ENCODE measurements at regions not wholly inside any gene's neighbourhood (a gene's known extent, or its start where the extent isn't known, plus 50 kb on each side); places are given as distances from the start of the nearest gene placed in this dataset.

- H3K36me3 Mint-ChIP-seq (ENCODE audit: insufficient read depth in 2 of 2): no peaks in the 10 kb centered on the region
- ATAC-seq (replicated peaks in 1 of 2) (no peak), DNase-seq (no peak)
- no peaks in the 10 kb centered on the region for H3K4me1 Mint-ChIP-seq (ENCODE audit: low read depth)
- H3K27me3 Mint-ChIP-seq (ENCODE audit: low read depth): peaks cover 7% of the 10 kb centered on the region
- no peak overlapping the region for H3K27ac Mint-ChIP-seq
- no peak overlapping the region for H3K4me3 Mint-ChIP-seq
- H3K9me3 Mint-ChIP-seq: no peaks in the 10 kb centered on the region
These were observed 97.9 kb downstream of the PXDC1 start for GRCh38 chr6:3653528-3654070.

GRCh38 chr6:3651698-3652229 lies 99.7 kb downstream of the PXDC1 start:
- H3K27me3 Mint-ChIP-seq (ENCODE audit: low read depth): no peaks in the 10 kb centered on the region
- no peak for ATAC-seq (replicated peaks in 1 of 2)
- H3K9me3 Mint-ChIP-seq: no peaks in the 10 kb centered on the region
- no peak overlapping the region for H3K27ac Mint-ChIP-seq
- no peaks in the 10 kb centered on the region for H3K4me1 Mint-ChIP-seq (ENCODE audit: low read depth)
- DNase-seq: no peak
- no peaks in the 10 kb centered on the region for H3K36me3 Mint-ChIP-seq (ENCODE audit: insufficient read depth in 2 of 2)
- no peak overlapping the region for H3K4me3 Mint-ChIP-seq

GRCh38 chr6:3650959-3651697 lies 100.4 kb downstream of the PXDC1 start:
- DNase-seq (no peak), ATAC-seq (replicated peaks in 1 of 2) (no peak)
- H3K36me3 Mint-ChIP-seq (ENCODE audit: insufficient read depth in 2 of 2): no peaks in the 10 kb centered on the region
- no peaks in the 10 kb centered on the region for H3K27me3 Mint-ChIP-seq (ENCODE audit: low read depth)
- no peaks in the 10 kb centered on the region for H3K4me1 Mint-ChIP-seq (ENCODE audit: low read depth)
- H3K9me3 Mint-ChIP-seq: no peaks in the 10 kb centered on the region
- no peak overlapping the region for H3K4me3 Mint-ChIP-seq
- H3K27ac Mint-ChIP-seq: no peak overlapping the region

GRCh38 chr6:3650076-3650958 lies 101.2 kb downstream of the PXDC1 start:
- H3K4me3 Mint-ChIP-seq: no peak overlapping the region
- no peaks in the 10 kb centered on the region for H3K4me1 Mint-ChIP-seq (ENCODE audit: low read depth)
- ATAC-seq (replicated peaks in 1 of 2) (no peak), DNase-seq (no peak)
- no peak overlapping the region for H3K27ac Mint-ChIP-seq
- H3K9me3 Mint-ChIP-seq: no peaks in the 10 kb centered on the region
- no peaks in the 10 kb centered on the region for H3K27me3 Mint-ChIP-seq (ENCODE audit: low read depth)
- no peaks in the 10 kb centered on the region for H3K36me3 Mint-ChIP-seq (ENCODE audit: insufficient read depth in 2 of 2)

GRCh38 chr6:3648724-3649123 lies 102.8 kb downstream of the PXDC1 start:
- no peaks in the 10 kb centered on the region for H3K9me3 Mint-ChIP-seq
- H3K27ac Mint-ChIP-seq: no peak overlapping the region
- no peaks in the 10 kb centered on the region for H3K27me3 Mint-ChIP-seq (ENCODE audit: low read depth)
- DNase-seq (no peak), ATAC-seq (replicated peaks in 1 of 2) (no peak)
- no peaks in the 10 kb centered on the region for H3K4me1 Mint-ChIP-seq (ENCODE audit: low read depth)
- no peak overlapping the region for H3K4me3 Mint-ChIP-seq
- no peaks in the 10 kb centered on the region for H3K36me3 Mint-ChIP-seq (ENCODE audit: insufficient read depth in 2 of 2)

GRCh38 chr6:3646616-3647362 lies 104.7 kb downstream of the PXDC1 start:
- no peak overlapping the region for H3K4me3 Mint-ChIP-seq
- no peak overlapping the region for H3K27ac Mint-ChIP-seq
- DNase-seq (no peak), ATAC-seq (replicated peaks in 1 of 2) (no peak)
- H3K9me3 Mint-ChIP-seq: peaks cover 0 to 2% of the 10 kb centered on the region in 2 donors
- H3K4me1 Mint-ChIP-seq (ENCODE audit: low read depth): no peaks in the 10 kb centered on the region
- H3K36me3 Mint-ChIP-seq (ENCODE audit: insufficient read depth in 2 of 2): no peaks in the 10 kb centered on the region
- no peaks in the 10 kb centered on the region for H3K27me3 Mint-ChIP-seq (ENCODE audit: low read depth)

- no peak overlapping the region for H3K4me3 Mint-ChIP-seq
- peaks cover 0 to 2% of the 10 kb centered on the region in 2 donors for H3K9me3 Mint-ChIP-seq
- DNase-seq (no peak), ATAC-seq (replicated peaks in 1 of 2) (no peak)
- no peak overlapping the region for H3K27ac Mint-ChIP-seq
- H3K4me1 Mint-ChIP-seq (ENCODE audit: low read depth): no peaks in the 10 kb centered on the region
- no peaks in the 10 kb centered on the region for H3K36me3 Mint-ChIP-seq (ENCODE audit: insufficient read depth in 2 of 2)
- peaks cover 5% of the 10 kb centered on the region for H3K27me3 Mint-ChIP-seq (ENCODE audit: low read depth)
These were observed 106.8 kb downstream of the PXDC1 start for GRCh38 chr6:3644739-3645012.

- no peak for DNase-seq
- Mint-ChIP-seq H3K36me3 (ENCODE audit: insufficient read depth in 2 of 2) (no peaks in the 10 kb centered on the region), H3K4me3 (no peak overlapping the region), H3K4me1 (ENCODE audit: low read depth) (no peaks in the 10 kb centered on the region), H3K27ac (no peak overlapping the region), H3K9me3 (peaks cover 0 to 2% of the 10 kb centered on the region in 2 donors), H3K27me3 (ENCODE audit: low read depth) (peaks cover 9% of the 10 kb centered on the region)
- no peak for ATAC-seq (replicated peaks in 1 of 2)
These were observed 107.4 kb downstream of the PXDC1 start for GRCh38 chr6:3643921-3644738.

- Mint-ChIP-seq H3K4me3 (no peak overlapping the region), H3K9me3 (peaks cover 0 to 2% of the 10 kb centered on the region in 2 donors), H3K36me3 (ENCODE audit: insufficient read depth in 2 of 2) (no peaks in the 10 kb centered on the region)
These were observed 110.6 kb downstream of the PXDC1 start for GRCh38 chr6:3640868-3641267.

GRCh38 chr6:3638662-3639061 lies 112.9 kb downstream of the PXDC1 start:
- no peak overlapping the region for H3K4me3 Mint-ChIP-seq
- H3K4me1 Mint-ChIP-seq (ENCODE audit: low read depth): no peaks in the 10 kb centered on the region
- DNase-seq (no peak), ATAC-seq (replicated peaks in 1 of 2) (no peak)
- H3K9me3 Mint-ChIP-seq: peaks cover 0 to 2% of the 10 kb centered on the region in 2 donors
- H3K27ac Mint-ChIP-seq: no peak overlapping the region
- H3K36me3 Mint-ChIP-seq (ENCODE audit: insufficient read depth in 2 of 2): no peaks in the 10 kb centered on the region
- peaks cover 15% of the 10 kb centered on the region for H3K27me3 Mint-ChIP-seq (ENCODE audit: low read depth)

More at GRCh38 chr6:3640868-3641267, 110.6 kb downstream of the PXDC1 start:
- DNase-seq (no peak), ATAC-seq (replicated peaks in 1 of 2) (no peak)
- Mint-ChIP-seq H3K27me3 (ENCODE audit: low read depth) (peaks cover 15% of the 10 kb centered on the region), H3K27ac (no peak overlapping the region), H3K4me1 (ENCODE audit: low read depth) (no peaks in the 10 kb centered on the region)

- Mint-ChIP-seq H3K4me3 (no peak overlapping the region), H3K4me1 (ENCODE audit: low read depth) (no peaks in the 10 kb centered on the region), H3K27me3 (ENCODE audit: low read depth) (peaks cover 10% of the 10 kb centered on the region), H3K9me3 (no peaks in the 10 kb centered on the region), H3K27ac (no peak overlapping the region), H3K36me3 (ENCODE audit: insufficient read depth in 2 of 2) (no peaks in the 10 kb centered on the region)
- DNase-seq (no peak), ATAC-seq (replicated peaks in 1 of 2) (no peak)
These were observed 115.5 kb downstream of the PXDC1 start for GRCh38 chr6:3636060-3636459.

GRCh38 chr6:3635482-3635881 lies 116.0 kb downstream of the PXDC1 start:
- Mint-ChIP-seq H3K27ac (no peak overlapping the region), H3K4me3 (no peak overlapping the region), H3K36me3 (ENCODE audit: insufficient read depth in 2 of 2) (no peaks in the 10 kb centered on the region), H3K9me3 (no peaks in the 10 kb centered on the region), H3K27me3 (ENCODE audit: low read depth) (peaks cover 10% of the 10 kb centered on the region), H3K4me1 (ENCODE audit: low read depth) (no peaks in the 10 kb centered on the region)
- ATAC-seq (replicated peaks in 1 of 2) (no peak), DNase-seq (no peak)

Data from activated T-cell treated with anti-CD3 and anti-CD28 coated beads, Interleukin-2, amount 50 U/mL, for 72 hours (primary cell).